ENCODE measurements at regions not wholly inside any gene's neighbourhood (a gene's known extent, or its start where the extent isn't known, plus 50 kb on each side); places are given as distances from the start of the nearest gene placed in this dataset.

GRCh38 chr12:98178126-98178525, 337.3 kb upstream of the TMPO start:
- Histone ChIP-seq H3K79me2 (ENCODE audit: insufficient read depth, low read length) (no peaks in the 10 kb centered on the region), H3K4me3 (replicated peaks in 1 of 3; ENCODE audit: low read depth in 2 of 3, low read length in 3 of 3) (no peak overlapping the region), H3K4me1 (ENCODE audit: control insufficient read depth in 1 of 2, insufficient read depth in 2 of 2, low read length in 2 of 2) (no peaks in the 10 kb centered on the region), H3K27ac (ENCODE audit: low read depth in 1 of 2, low read length in 2 of 2) (no peak overlapping the region), H3K9me3 (replicated peaks in 1 of 2; ENCODE audit: control insufficient read depth in 1 of 2, insufficient read depth in 1 of 2, low read length in 2 of 2) (no peaks in the 10 kb centered on the region), H3K4me2 (replicated peaks; ENCODE audit: extremely low read depth, low read length, poor library complexity, severe bottlenecking) (no peak overlapping the region), H4K20me1 (ENCODE audit: insufficient read depth, low read length) (no peaks in the 10 kb centered on the region), H3K9ac (ENCODE audit: insufficient read depth, low read length, poor library complexity, severe bottlenecking) (no peak overlapping the region), H2AFZ (ENCODE audit: insufficient read depth, low read depth, low read length, poor library complexity, severe bottlenecking) (no peak overlapping the region), H3K27me3 (ENCODE audit: control insufficient read depth in 2 of 2, insufficient read depth in 2 of 2, low read length in 2 of 2) (no peaks in the 10 kb centered on the region), H3K36me3 (replicated peaks in 1 of 2; ENCODE audit: control insufficient read depth in 1 of 2, insufficient read depth in 2 of 2, low read length in 2 of 2) (no peaks in the 10 kb centered on the region)
- Mint-ChIP-seq H3K4me1 (no peaks in the 10 kb centered on the region), H3K36me3 (no peaks in the 10 kb centered on the region), H3K27ac (no peak overlapping the region), H3K4me3 (no peak overlapping the region), H3K9me3 (peaks cover 0 to 2% (median 0%) of the 10 kb centered on the region in 7 donors), H3K27me3 (ENCODE audit: low read depth in 3 of 3) (peaks cover 0 to 3% (median 3%) of the 10 kb centered on the region in 3 donors)
- DNase-seq: no peak
- TF ChIP-seq CTCF (IDR thresholded peaks at IDR 0.05): no peak
- intact Hi-C loops (cut with micrococcal nuclease): no loop called here

DNA sequence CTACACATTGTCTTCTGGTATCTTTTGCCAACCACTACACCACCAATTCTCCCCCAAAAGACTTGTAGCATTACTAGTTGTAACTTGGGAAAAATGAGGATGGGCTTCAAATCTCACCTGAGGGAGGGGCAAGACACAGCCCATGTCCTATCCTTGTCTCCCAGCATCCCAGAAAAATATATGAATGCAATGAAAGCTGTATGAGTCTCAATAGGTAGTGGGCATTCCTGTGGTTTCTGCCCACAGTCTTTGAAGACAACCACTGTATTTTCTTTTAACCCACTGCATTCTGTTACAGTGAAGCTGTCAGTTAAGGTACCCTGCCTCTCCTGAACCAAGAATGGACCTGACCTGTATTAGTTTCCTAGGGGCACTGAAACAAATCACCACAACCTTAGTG, 336.2 kb upstream of the TMPO start:
- Histone ChIP-seq H3K9me3 (replicated peaks in 1 of 2; ENCODE audit: control insufficient read depth in 1 of 2, insufficient read depth in 1 of 2, low read length in 2 of 2) (no peaks in the 10 kb centered on the region), H3K9ac (ENCODE audit: insufficient read depth, low read length, poor library complexity, severe bottlenecking) (no peak overlapping the region), H3K79me2 (ENCODE audit: insufficient read depth, low read length) (no peaks in the 10 kb centered on the region), H2AFZ (ENCODE audit: insufficient read depth, low read depth, low read length, poor library complexity, severe bottlenecking) (no peak overlapping the region), H3K27ac (ENCODE audit: low read depth in 1 of 2, low read length in 2 of 2) (no peak overlapping the region), H3K4me2 (replicated peaks; ENCODE audit: extremely low read depth, low read length, poor library complexity, severe bottlenecking) (no peak overlapping the region), H3K4me3 (replicated peaks in 1 of 3; ENCODE audit: low read depth in 2 of 3, low read length in 3 of 3) (no peak overlapping the region), H3K36me3 (replicated peaks in 1 of 2; ENCODE audit: control insufficient read depth in 1 of 2, insufficient read depth in 2 of 2, low read length in 2 of 2) (no peaks in the 10 kb centered on the region), H3K27me3 (ENCODE audit: control insufficient read depth in 2 of 2, insufficient read depth in 2 of 2, low read length in 2 of 2) (no peaks in the 10 kb centered on the region), H3K4me1 (ENCODE audit: control insufficient read depth in 1 of 2, insufficient read depth in 2 of 2, low read length in 2 of 2) (no peaks in the 10 kb centered on the region), H4K20me1 (ENCODE audit: insufficient read depth, low read length) (no peaks in the 10 kb centered on the region)
- no peak for DNase-seq
- Mint-ChIP-seq H3K4me3 (no peak overlapping the region), H3K27ac (no peak overlapping the region), H3K9me3 (peaks cover 0 to 2% (median 0%) of the 10 kb centered on the region in 7 donors), H3K4me1 (no peaks in the 10 kb centered on the region), H3K27me3 (ENCODE audit: low read depth in 3 of 3) (peaks cover 0 to 3% (median 2%) of the 10 kb centered on the region in 3 donors), H3K36me3 (no peaks in the 10 kb centered on the region)
- no peak for TF ChIP-seq CTCF (IDR thresholded peaks at IDR 0.05)
- intact Hi-C loops (cut with micrococcal nuclease): no loop called here
